A673 (cell line): ENCODE measurements at regions not wholly inside any gene's neighbourhood (a gene's known extent, or its start where the extent isn't known, plus 50 kb on each side); places are given as distances from the start of the nearest gene placed in this dataset.

Source experiments
- CTCF ChIP-seq: fragments of 300-800, 200-600 bp; sonication (generic); conservative IDR thresholded peaks from 2 replicates; pipeline ENCODE4 v1.5.1; 2017; ENCODE audit warnings: low read depth, mild to moderate bottlenecking, antibody characterized with exemption, low read length, moderate library complexity, mixed read lengths
- EZH2 ChIP-seq: fragments of 200-600 bp; sonication (generic); IDR thresholded peaks from 2 replicates; pipeline ENCODE4 v1.6.1; 2017; ENCODE audit warnings: borderline replicate concordance, low read depth, mild to moderate bottlenecking, mixed read lengths, antibody characterized with exemption, low read length; ENCODE audit not compliant: poor library complexity, severe bottlenecking

- TF ChIP-seq CTCF = no peak
- TF ChIP-seq EZH2 = no peak
These were observed 1310.5 kb upstream of the CELF2 start for GRCh38 chr10:9707216-9707615.
